GM12874 (cell line): ENCODE measurements at regions not wholly inside any gene's neighbourhood (a gene's known extent, or its start where the extent isn't known, plus 50 kb on each side); places are given as distances from the start of the nearest gene placed in this dataset.

Experiments used
- TF ChIP-seq, protein P1 (sequence below): IDR thresholded peaks from 2 replicates; pipeline ENCODE4 v1.5.1; 2011; ENCODE audit warnings: low read depth, mild to moderate bottlenecking, control low read depth, low read length, moderate library complexity; ENCODE audit not compliant: insufficient read depth

DNA sequence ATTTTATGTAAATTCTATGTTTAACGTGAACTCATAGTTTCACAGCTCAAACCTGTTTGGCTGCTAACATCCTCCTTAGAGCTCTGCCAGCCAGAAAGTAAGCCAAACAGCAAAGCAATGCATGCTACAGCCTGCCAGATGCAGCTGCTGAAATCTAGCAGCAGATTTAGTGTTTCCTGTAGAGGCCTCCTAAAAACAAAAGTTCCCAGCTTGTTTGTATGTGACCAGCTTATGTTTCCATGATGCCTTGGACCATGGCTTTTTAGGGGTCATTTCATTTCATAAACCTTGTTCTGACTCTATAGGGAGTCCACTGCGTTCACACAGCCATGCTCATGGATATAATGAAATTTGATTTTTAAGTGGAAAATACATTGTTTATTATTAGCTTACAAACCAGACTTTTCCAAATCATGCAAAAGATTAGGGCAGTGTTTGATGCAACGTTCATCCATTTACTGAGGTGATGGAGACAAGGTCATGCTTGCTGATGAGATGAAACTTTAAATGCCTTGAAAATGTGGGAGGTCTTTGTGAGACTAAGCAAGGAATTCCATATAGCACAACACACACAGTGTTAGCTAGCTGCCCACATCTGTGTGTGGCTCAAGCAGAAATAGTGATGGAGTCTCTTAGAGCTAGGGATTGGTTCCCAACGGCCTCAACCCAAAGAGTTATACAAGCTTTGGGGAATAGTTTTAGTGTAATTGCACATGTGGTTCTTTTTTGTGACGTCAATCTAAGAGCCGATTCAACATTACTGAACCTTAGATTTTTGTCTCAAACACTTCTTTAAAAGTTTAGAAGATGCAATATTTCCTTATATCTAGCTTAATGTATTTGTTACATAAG is 157.5 kb upstream of the LRIG3 start:
- TF ChIP-seq, protein P1, sequence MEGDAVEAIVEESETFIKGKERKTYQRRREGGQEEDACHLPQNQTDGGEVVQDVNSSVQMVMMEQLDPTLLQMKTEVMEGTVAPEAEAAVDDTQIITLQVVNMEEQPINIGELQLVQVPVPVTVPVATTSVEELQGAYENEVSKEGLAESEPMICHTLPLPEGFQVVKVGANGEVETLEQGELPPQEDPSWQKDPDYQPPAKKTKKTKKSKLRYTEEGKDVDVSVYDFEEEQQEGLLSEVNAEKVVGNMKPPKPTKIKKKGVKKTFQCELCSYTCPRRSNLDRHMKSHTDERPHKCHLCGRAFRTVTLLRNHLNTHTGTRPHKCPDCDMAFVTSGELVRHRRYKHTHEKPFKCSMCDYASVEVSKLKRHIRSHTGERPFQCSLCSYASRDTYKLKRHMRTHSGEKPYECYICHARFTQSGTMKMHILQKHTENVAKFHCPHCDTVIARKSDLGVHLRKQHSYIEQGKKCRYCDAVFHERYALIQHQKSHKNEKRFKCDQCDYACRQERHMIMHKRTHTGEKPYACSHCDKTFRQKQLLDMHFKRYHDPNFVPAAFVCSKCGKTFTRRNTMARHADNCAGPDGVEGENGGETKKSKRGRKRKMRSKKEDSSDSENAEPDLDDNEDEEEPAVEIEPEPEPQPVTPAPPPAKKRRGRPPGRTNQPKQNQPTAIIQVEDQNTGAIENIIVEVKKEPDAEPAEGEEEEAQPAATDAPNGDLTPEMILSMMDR, result no peak

DNA sequence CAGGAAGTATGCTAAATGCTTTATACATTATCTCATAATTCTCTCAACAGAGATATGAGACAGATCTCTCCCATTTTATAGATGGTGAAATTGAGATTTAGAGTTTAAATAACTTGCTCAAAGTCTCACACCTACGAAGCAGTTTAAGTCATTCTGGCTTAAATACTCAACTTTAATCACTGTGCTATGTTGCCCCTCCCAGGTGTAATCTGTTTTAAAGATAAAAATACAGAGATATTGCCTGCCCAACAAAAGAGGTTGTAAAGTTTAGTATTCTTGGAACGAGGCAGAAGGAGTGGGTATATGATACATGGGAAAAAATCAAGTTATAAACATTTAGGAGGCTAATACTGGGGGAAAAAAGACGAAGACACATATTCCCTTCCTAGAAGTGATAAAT is 156.8 kb upstream of the LRIG3 start:
- TF ChIP-seq, protein P1, result no peak

DNA sequence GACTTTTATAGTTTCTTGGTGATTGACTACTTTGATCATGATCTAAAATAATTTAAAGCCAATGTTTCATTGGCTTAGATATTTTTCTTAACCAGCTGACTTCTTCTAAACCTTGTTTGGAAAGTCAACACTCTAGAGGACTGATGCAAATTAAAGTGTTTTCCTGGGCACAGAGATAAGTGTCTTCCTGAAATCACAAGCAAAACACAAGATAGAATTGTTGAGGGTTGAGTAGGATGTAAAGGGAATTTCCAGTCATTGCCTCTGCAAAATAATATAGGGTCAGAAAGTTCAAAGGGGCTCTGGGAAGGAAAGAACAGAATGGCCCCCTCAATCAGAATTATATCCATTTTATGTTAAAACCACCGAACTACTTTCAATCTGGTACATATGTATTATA is 156.3 kb upstream of the LRIG3 start:
- TF ChIP-seq, protein P1, result no peak

DNA sequence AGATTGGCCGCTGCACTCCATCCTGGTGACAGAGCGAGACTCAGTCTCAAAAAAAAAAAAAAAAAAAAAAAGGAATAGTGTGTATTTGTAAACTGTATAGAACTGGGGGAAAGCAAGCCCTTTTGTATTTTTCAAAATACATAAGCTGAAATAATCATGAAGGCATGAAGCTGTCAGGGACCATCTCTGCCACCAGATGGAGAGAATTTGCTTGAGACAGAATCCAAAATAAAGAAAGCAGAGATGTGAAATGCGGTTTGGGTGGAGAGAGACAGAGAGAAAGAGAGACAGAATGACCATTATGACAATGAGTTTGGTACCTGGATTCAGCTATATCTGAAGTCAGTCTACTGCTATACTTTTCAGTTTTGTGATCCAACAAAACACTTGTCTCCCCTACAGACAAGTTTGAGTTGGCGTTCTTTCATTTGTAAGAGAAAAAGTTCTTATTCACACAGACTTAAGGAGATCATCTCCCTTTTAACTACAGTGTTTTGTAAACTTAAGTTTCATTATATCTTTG is 155.7 kb upstream of the LRIG3 start:
- TF ChIP-seq, protein P1, result no peak

DNA sequence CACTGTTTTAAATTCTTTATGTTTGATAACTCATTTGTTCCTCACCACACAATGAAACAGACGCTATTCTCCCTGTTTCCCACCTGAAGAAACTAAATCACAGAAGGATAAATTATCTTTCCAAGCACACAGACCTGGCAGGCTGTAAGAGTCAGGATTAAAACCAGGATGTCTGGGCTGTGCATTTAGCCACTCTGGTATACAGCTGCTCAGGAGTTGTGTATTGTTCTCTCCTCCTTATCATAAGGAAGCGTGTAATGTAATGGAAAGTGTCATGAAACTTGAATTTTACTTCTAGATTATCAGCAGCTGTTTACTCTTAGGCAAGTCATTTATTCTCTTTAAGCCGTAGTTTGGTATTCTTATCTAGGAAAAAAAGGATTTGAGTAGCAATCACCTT is 154.8 kb upstream of the LRIG3 start:
- TF ChIP-seq, protein P1, result no peak

DNA sequence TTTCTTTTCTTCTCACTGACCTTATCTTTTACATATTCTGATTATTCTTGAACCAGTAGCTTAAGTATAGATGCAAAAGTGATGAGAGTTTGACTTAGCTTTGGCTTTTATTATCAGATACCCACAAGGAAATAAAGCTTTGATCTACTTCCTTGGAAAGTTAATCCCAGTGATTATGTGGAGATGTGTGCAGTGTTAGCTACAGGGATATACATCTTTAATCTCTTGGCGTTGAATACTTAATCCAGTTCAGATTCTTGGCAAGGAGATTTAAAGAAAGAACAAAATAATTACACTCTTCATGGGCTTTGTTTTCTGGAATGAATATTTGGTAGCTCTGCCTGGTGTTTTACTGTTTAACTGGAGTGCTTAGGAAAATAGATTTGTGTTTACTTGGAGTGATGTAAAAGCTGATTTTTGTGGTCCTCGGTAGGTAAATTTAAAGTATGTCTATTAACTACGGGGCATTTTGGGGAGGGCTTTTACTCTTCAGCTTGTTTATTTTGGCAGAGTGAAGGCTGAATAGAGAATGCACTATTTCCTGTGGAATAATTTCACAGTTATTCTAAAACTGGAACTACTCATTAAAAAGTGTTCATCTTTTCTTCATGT is 150.1 kb upstream of the LRIG3 start:
- TF ChIP-seq, protein P1, result no peak

DNA sequence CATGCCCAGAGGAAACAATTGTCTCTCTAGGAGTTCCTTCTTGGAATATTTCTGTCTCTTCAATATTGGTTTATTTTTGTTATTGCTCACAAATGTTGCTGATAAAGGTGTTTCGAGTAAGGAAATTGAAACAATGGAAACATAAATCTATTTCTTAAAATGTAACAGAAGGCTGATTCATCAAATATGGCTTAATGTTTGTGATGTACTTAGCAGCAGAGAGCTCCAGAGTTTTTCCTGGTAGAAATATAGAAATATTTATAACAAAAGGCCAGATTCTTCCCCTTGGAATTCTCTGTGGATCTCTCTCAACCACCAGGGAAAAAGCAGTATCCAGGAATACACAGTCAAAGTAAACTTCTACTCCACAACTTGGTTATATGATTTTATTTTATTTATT is 149.2 kb upstream of the LRIG3 start:
- TF ChIP-seq, protein P1, result no peak
